ENCODE measurements at regions not wholly inside any gene's neighbourhood (a gene's known extent, or its start where the extent isn't known, plus 50 kb on each side); places are given as distances from the start of the nearest gene placed in this dataset.

DNA sequence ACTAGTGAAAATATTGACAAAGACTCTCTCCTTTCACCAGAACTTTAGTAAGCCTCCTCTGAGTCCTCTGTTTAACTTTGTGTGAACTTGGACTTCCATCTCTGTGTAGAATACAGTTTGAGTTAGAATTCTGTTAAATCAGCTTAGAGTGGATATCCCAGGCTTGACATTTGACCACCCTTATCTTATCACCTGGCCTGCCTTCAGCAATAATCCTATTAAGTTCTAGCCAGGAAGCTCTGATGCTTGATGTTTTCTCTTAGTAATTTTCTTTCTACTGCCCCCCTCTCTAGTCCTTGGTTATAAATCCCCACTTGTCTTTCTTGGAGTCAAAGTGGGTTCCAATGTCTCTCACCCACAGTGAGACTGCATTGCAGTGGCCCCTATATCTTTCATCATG, 702.7 kb upstream of the GCFC2 start:
- TF ChIP-seq, protein P1, sequence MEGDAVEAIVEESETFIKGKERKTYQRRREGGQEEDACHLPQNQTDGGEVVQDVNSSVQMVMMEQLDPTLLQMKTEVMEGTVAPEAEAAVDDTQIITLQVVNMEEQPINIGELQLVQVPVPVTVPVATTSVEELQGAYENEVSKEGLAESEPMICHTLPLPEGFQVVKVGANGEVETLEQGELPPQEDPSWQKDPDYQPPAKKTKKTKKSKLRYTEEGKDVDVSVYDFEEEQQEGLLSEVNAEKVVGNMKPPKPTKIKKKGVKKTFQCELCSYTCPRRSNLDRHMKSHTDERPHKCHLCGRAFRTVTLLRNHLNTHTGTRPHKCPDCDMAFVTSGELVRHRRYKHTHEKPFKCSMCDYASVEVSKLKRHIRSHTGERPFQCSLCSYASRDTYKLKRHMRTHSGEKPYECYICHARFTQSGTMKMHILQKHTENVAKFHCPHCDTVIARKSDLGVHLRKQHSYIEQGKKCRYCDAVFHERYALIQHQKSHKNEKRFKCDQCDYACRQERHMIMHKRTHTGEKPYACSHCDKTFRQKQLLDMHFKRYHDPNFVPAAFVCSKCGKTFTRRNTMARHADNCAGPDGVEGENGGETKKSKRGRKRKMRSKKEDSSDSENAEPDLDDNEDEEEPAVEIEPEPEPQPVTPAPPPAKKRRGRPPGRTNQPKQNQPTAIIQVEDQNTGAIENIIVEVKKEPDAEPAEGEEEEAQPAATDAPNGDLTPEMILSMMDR (IDR thresholded peaks at IDR 0.05) = no peak
- no peak for TF ChIP-seq ZFX (IDR thresholded peaks at IDR 0.05; ENCODE audit: borderline replicate concordance)
